Kidney (tissue), 13 donors: ENCODE measurements at regions not wholly inside any gene's neighbourhood (a gene's known extent, or its start where the extent isn't known, plus 50 kb on each side); places are given as distances from the start of the nearest gene placed in this dataset.

Experiments used
- DNase-seq, 5 donors: peaks; one replicate each; pipeline ENCODE4 v3.0.0-alpha.2; 2013 to 2020
- FAIRE-seq: peaks from 2 replicates; lab custom pipeline; 2012; peaks lifted over from hg19 to GRCh38; lab: Jason Lieb, UNC
- H3K27ac ChIP-seq, 2 donors: one replicate each; pipeline ENCODE4 v1.7.0; 2013; ENCODE audit warnings: low read depth in 2 of 2, low read length in 2 of 2, inconsistent platforms in 1 of 2
- H3K27me3 ChIP-seq: one replicate; pipeline ENCODE4 v1.7.1; 2013; ENCODE audit warnings: low read length, inconsistent platforms; ENCODE audit not compliant: control insufficient read depth, insufficient read depth
- H3K36me3 ChIP-seq, 3 donors: one replicate each; pipeline versions ENCODE4 v1.7.0 to v1.7.1; 2013; ENCODE audit warnings: low read length in 3 of 3, control low read depth in 1 of 3, inconsistent platforms in 1 of 3; ENCODE audit not compliant: insufficient read depth in 3 of 3, control insufficient read depth in 2 of 3
- H3K4me1 ChIP-seq, 3 donors: one replicate each; pipeline versions ENCODE4 v1.7.0 to v1.7.1; 2013; ENCODE audit warnings: low read length in 3 of 3, inconsistent platforms in 1 of 3, low read depth in 1 of 3; ENCODE audit not compliant: control insufficient read depth in 2 of 3, insufficient read depth in 2 of 3
- H3K4me3 ChIP-seq, 3 donors: one replicate each; pipeline versions ENCODE4 v1.7.0 to v1.8.1; 2013; ENCODE audit warnings: low read length in 3 of 3, control low read depth in 1 of 3, inconsistent platforms in 1 of 3
- H3K9ac ChIP-seq, 3 donors: one replicate each; pipeline versions ENCODE4 v1.7.0 to v1.7.1; 2013; ENCODE audit warnings: low read length in 3 of 3, control low read depth in 1 of 3, inconsistent platforms in 1 of 3
- H3K9me3 ChIP-seq, 3 donors: one replicate each; pipeline versions ENCODE4 v1.7.0 to v1.7.1; 2013; ENCODE audit warnings: low read length in 3 of 3, control low read depth in 1 of 3, inconsistent platforms in 1 of 3; ENCODE audit not compliant: control insufficient read depth in 2 of 3, insufficient read depth in 1 of 3
- CTCF ChIP-seq: IDR thresholded peaks from 3 replicates; pipeline ENCODE4 v1.5.1; 2012; ENCODE audit warnings: mild to moderate bottlenecking, moderate library complexity, borderline replicate concordance; ENCODE audit not compliant: insufficient read depth; ENCODE audit errors: extremely low read depth
- intact Hi-C: fragments of 100-400 bp; cut with DNase I; formaldehyde crosslinking; loops from one replicate; pipeline ENCODE4 v1.11.1; 2022
- donor health status: control.
- donor health status: control.
- donor health status: control.
- donor health status: control.
- donor health status: control.
- donor health status: DM: yes; HTN: yes; CAD: no.
- donor health status: Normal renal cell carcinoma (clear cell type).

GRCh38 chr17:68101075-68101986 is 65.8 kb downstream of the KPNA2 start:
- peak overlapping the region; percentile 80 to 89 for H3K27ac ChIP-seq
- no peaks in the 10 kb centered on the region for H3K36me3 ChIP-seq
- peak; percentile 97 to 98 (median 98) for DNase-seq
- H3K9me3 ChIP-seq: no peaks in the 10 kb centered on the region
- H3K4me3 ChIP-seq: peak overlapping the region; percentile 75 to 78 (median 77)
- H3K27me3 ChIP-seq: no peaks in the 10 kb centered on the region
- TF ChIP-seq CTCF: no peak
- intact Hi-C loops: no loop called here
- peaks cover 0 to 7% (median 0%) of the 10 kb centered on the region in 3 donors for H3K4me1 ChIP-seq
- FAIRE-seq: no peak
- H3K9ac ChIP-seq: peak overlapping the region; percentile 32 to 84 (median 33)

DNA sequence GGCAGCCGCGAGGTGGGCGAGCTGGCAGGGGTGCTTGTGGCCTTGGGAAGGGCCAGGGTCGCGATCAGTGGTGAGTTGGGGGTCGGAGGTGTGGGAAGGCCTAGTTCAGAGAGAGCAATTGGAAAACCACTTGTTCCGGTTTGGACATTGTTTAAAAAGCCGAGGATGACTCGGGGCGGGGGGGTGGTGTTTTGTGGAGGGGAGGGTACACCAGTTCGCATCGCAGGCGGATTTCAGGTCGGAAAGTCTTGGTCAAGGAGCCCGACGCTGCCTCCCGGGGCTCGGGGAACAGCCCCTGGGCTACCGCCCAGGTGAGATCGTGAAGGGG is 66.4 kb downstream of the KPNA2 start:
- Histone ChIP-seq H3K4me3 (peak overlapping the region; percentile 75 to 78 (median 77)), H3K36me3 (no peaks in the 10 kb centered on the region), H3K27ac (peak overlapping the region; percentile 80 to 89), H3K27me3 (no peaks in the 10 kb centered on the region), H3K4me1 (peaks cover 0 to 7% (median 0%) of the 10 kb centered on the region in 3 donors), H3K9ac (peak overlapping the region; percentile 60 to 84 (median 64)), H3K9me3 (no peaks in the 10 kb centered on the region)
- DNase-seq (no peak), FAIRE-seq (no peak)
- intact Hi-C loops: no loop called here
- no peak for TF ChIP-seq CTCF

DNA sequence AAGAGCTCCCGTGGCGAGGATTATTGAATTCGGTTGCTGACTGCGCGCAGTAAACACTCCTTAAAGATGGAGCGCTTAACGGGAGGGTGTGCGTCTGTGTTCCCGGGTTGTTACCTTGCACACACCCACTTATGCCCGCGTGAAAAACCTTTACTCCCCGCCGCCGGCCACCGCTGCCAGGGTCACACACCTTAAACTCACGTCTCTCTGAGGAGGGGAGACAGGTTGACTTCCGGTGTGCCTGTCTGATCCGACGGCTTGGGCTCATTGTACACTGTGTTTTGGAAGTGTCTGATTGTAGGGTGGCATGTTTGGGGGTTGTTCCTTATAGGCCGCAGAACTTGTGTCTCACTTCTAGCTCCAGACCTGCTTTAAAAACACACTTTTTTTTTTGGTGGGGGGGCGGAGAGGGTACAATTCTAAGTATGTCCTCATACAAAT is 66.8 kb downstream of the KPNA2 start:
- no peak overlapping the region for H3K27ac ChIP-seq
- DNase-seq: peak; percentile 29 to 72 (median 36)
- intact Hi-C loops: no loop called here

More for the DNA sequence above, 66.8 kb downstream of the KPNA2 start:
- peak overlapping the region; percentile 60 to 84 (median 64) for H3K9ac ChIP-seq
- FAIRE-seq: no peak
- no peak for TF ChIP-seq CTCF
- H3K9me3 ChIP-seq: no peaks in the 10 kb centered on the region
- no peaks in the 10 kb centered on the region for H3K36me3 ChIP-seq
- H3K4me3 ChIP-seq: peak overlapping the region; percentile 75 to 78 (median 77)
- no peaks in the 10 kb centered on the region for H3K27me3 ChIP-seq
- H3K4me1 ChIP-seq: peaks cover 0 to 7% (median 0%) of the 10 kb centered on the region in 3 donors
